Hepatocyte (in vitro differentiated cells): ENCODE measurements at regions not wholly inside any gene's neighbourhood (a gene's known extent, or its start where the extent isn't known, plus 50 kb on each side); places are given as distances from the start of the nearest gene placed in this dataset.

ENCODE experiments used
- DNase-seq: peaks from one replicate; pipeline ENCODE4 v3.0.0-alpha.2; 2016; ENCODE audit warnings: low spot score
- H2AFZ ChIP-seq: fragments of 200-600 bp; sonication (generic); 2 replicates; pipeline ENCODE4 v1.6.0; 2016; ENCODE audit warnings: antibody characterized with exemption, mild to moderate bottlenecking
- H3K27ac ChIP-seq: fragments of 200-600 bp; sonication (generic); 2 replicates; pipeline ENCODE4 v1.5.1; 2016; ENCODE audit warnings: mild to moderate bottlenecking
- H3K27me3 ChIP-seq: fragments of 200-600 bp; sonication (generic); 2 replicates; pipeline ENCODE4 v1.6.1; 2016
- H3K36me3 ChIP-seq: fragments of 200-600 bp; sonication (generic); replicated peaks from 2 replicates; pipeline ENCODE4 v1.5.1; 2016; ENCODE audit warnings: low read depth; ENCODE audit not compliant: insufficient read depth
- H3K4me1 ChIP-seq: fragments of 200-600 bp; sonication (generic); 2 replicates; pipeline ENCODE4 v1.5.1; 2016; ENCODE audit warnings: mild to moderate bottlenecking, moderate library complexity; ENCODE audit not compliant: insufficient read depth
- H3K4me2 ChIP-seq: fragments of 200-600 bp; sonication (generic); 2 replicates; pipeline ENCODE4 v1.6.0; 2016
- H3K4me3 ChIP-seq: fragments of 200-600 bp; sonication (generic); 2 replicates; pipeline ENCODE4 v1.5.1; 2016; ENCODE audit warnings: mild to moderate bottlenecking
- H3K79me2 ChIP-seq: fragments of 200-600 bp; sonication (generic); 2 replicates; pipeline ENCODE4 v1.6.0; 2017; ENCODE audit warnings: mild to moderate bottlenecking
- H3K9me2 ChIP-seq: fragments of 200-600 bp; sonication (generic); replicated peaks from 2 replicates; pipeline ENCODE4 v1.6.0; 2017; ENCODE audit warnings: mild to moderate bottlenecking; ENCODE audit not compliant: insufficient read depth
- H3K9me3 ChIP-seq: fragments of 200-600 bp; sonication (generic); 2 replicates; pipeline ENCODE4 v1.5.1; 2016; ENCODE audit warnings: low read depth, mild to moderate bottlenecking
- H4K20me1 ChIP-seq: fragments of 200-600 bp; sonication (generic); 2 replicates; pipeline ENCODE4 v1.6.0; 2016; ENCODE audit warnings: mild to moderate bottlenecking; ENCODE audit not compliant: insufficient read depth, poor library complexity, severe bottlenecking
- EZH2 ChIP-seq: fragments of 200-600 bp; sonication (generic); IDR thresholded peaks from 2 replicates; pipeline ENCODE4 v1.6.1; 2016; ENCODE audit warnings: antibody characterized with exemption, mild to moderate bottlenecking, borderline replicate concordance
- EZH2phosphoT487 ChIP-seq: fragments of 200-600 bp; sonication (generic); IDR thresholded peaks from one replicate; pipeline ENCODE4 v1.6.1; 2018; ENCODE audit warnings: antibody characterized with exemption, mild to moderate bottlenecking, low read depth, moderate library complexity; ENCODE audit not compliant: unreplicated experiment, severe bottlenecking
- WGBS: methylation state at CpG from one replicate; pipeline ENCODE4 v1.1.6; 2016; ENCODE audit warnings: low lambda C conversion rate; ENCODE audit errors: missing lambda C conversion rate; 5-methylcytosine and 5-hydroxymethylcytosine counted together
- TF ChIP-seq, protein P1 (sequence below): fragments of 200-600 bp; sonication (generic); IDR thresholded peaks from 2 replicates; pipeline ENCODE4 v1.5.1; 2016; ENCODE audit warnings: antibody characterized with exemption, mild to moderate bottlenecking; ENCODE audit not compliant: poor library complexity

GRCh38 chr1:30048905-30049304 is 674.5 kb downstream of the MATN1 start:
- no peaks in the 10 kb centered on the region for H3K4me1 ChIP-seq
- H3K79me2 ChIP-seq = no peaks in the 10 kb centered on the region
- H4K20me1 ChIP-seq = no peaks in the 10 kb centered on the region
- 90% methylated on average over 5 of the region's 5 CpGs for WGBS
- peaks cover 12% of the 10 kb centered on the region for H3K27me3 ChIP-seq
- no peak overlapping the region for H3K4me2 ChIP-seq
- H3K27ac ChIP-seq = no peak overlapping the region
- no peaks in the 10 kb centered on the region for H3K9me2 ChIP-seq
- no peak for DNase-seq
- H3K36me3 ChIP-seq = no peaks in the 10 kb centered on the region
- no peak overlapping the region for H2AFZ ChIP-seq
- TF ChIP-seq EZH2 = no peak
- TF ChIP-seq, protein P1, sequence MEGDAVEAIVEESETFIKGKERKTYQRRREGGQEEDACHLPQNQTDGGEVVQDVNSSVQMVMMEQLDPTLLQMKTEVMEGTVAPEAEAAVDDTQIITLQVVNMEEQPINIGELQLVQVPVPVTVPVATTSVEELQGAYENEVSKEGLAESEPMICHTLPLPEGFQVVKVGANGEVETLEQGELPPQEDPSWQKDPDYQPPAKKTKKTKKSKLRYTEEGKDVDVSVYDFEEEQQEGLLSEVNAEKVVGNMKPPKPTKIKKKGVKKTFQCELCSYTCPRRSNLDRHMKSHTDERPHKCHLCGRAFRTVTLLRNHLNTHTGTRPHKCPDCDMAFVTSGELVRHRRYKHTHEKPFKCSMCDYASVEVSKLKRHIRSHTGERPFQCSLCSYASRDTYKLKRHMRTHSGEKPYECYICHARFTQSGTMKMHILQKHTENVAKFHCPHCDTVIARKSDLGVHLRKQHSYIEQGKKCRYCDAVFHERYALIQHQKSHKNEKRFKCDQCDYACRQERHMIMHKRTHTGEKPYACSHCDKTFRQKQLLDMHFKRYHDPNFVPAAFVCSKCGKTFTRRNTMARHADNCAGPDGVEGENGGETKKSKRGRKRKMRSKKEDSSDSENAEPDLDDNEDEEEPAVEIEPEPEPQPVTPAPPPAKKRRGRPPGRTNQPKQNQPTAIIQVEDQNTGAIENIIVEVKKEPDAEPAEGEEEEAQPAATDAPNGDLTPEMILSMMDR = no peak
- TF ChIP-seq EZH2phosphoT487 = no peak
- no peaks in the 10 kb centered on the region for H3K9me3 ChIP-seq
- H3K4me3 ChIP-seq = no peak overlapping the region

DNA sequence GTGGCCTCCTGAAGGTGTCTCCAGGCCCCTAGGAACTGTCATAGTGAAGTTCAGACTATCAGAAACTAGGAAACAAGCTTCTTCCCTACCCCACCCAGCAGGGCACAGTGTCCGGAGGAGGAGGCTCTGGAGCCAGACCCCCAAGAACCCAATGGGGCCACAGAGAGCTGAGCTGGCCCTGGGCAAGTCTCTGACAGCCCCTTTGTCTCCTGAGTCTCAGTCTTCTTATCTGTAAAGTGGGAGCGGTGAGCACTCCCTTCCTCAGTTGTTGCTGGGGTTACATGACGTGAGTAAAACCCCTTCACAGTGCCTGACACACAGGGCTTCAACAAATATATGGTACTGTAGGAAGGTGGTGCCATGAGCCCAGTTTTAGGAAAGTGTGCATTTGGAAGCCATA is 675.8 kb downstream of the MATN1 start:
- H3K79me2 ChIP-seq = no peaks in the 10 kb centered on the region
- no peaks in the 10 kb centered on the region for H3K27me3 ChIP-seq
- no peaks in the 10 kb centered on the region for H3K36me3 ChIP-seq
- 91% methylated on average over 3 of the region's 3 CpGs for WGBS
- no peak overlapping the region for H3K4me3 ChIP-seq
- H4K20me1 ChIP-seq = no peaks in the 10 kb centered on the region
- H3K9me2 ChIP-seq = no peaks in the 10 kb centered on the region
- TF ChIP-seq EZH2phosphoT487 (no peak), EZH2 (no peak)
- TF ChIP-seq, protein P1 = no peak
- H3K4me1 ChIP-seq = no peaks in the 10 kb centered on the region
- no peak overlapping the region for H3K4me2 ChIP-seq
- H3K27ac ChIP-seq = no peak overlapping the region
- H2AFZ ChIP-seq = no peak overlapping the region
- DNase-seq = no peak
- no peaks in the 10 kb centered on the region for H3K9me3 ChIP-seq

DNA sequence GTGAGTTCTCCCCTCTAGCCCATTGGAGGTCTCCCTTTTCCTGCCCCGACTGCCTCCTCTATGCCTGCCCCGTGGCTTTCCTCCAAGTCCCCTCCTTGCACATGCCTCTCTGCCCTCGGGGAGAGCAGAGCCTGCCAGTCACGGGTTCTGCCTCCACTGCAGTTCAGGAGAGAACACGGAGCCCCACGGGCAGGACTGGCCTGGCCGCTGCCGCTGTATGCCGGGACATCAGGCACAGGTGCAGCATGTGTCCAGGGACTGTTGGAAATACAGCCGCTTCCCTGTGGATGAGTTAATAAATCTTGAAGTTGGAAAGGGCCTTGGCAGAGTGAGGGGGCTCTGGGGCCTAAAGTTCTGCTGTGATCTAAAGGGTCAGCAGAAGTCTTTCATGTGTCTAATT is 676.6 kb downstream of the MATN1 start:
- Histone ChIP-seq H3K79me2 (no peaks in the 10 kb centered on the region), H3K9me3 (no peaks in the 10 kb centered on the region), H3K36me3 (no peaks in the 10 kb centered on the region), H3K4me3 (no peak overlapping the region), H4K20me1 (no peaks in the 10 kb centered on the region), H3K27me3 (no peaks in the 10 kb centered on the region), H2AFZ (no peak overlapping the region), H3K4me2 (no peak overlapping the region), H3K9me2 (no peaks in the 10 kb centered on the region), H3K27ac (no peak overlapping the region), H3K4me1 (no peaks in the 10 kb centered on the region)
- 93% methylated on average over 9 of the region's 10 CpGs for WGBS
- TF ChIP-seq EZH2phosphoT487 = no peak
- TF ChIP-seq, protein P1 = no peak
- TF ChIP-seq EZH2 = no peak
- DNase-seq = no peak
